ENCODE measurements at regions not wholly inside any gene's neighbourhood (a gene's known extent, or its start where the extent isn't known, plus 50 kb on each side); places are given as distances from the start of the nearest gene placed in this dataset.

DNA sequence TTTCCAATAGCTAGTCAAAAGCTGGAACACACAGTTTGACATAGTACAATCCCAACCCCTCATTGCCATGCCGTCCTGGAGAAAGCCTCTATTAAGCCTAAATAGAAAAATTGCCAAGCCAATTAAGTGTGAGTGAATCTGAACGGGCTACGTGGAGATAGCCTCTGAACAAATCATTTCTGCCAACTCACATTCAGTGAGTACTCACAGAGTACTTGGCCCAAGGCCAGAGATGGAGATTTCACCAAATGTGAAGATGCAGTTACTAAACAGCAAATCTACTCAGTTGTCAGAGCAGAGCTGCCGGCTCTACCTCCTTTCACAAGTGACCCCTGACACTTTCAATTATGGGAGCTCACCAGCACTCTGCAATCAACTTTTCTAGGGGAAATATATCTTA lies 350.0 kb downstream of the GALC start:
- Histone ChIP-seq H3K27me3 (ENCODE audit: control insufficient read depth in 4 of 4, insufficient read depth in 4 of 4, low read length in 3 of 4) (no peaks in the 10 kb centered on the region), H3K4me3 (ENCODE audit: low read depth in 1 of 3, low read length in 3 of 3) (no peak overlapping the region), H3K9ac (ENCODE audit: low read depth in 1 of 2, low read length in 2 of 2) (no peak overlapping the region), H3K27ac (ENCODE audit: low read depth in 1 of 2, low read length in 2 of 2) (no peak overlapping the region), H3K4me1 (ENCODE audit: control insufficient read depth in 4 of 4, insufficient read depth in 4 of 4, low read length in 3 of 4) (no peaks in the 10 kb centered on the region), H3K9me3 (ENCODE audit: control insufficient read depth in 4 of 4, low read length in 3 of 4) (no peaks in the 10 kb centered on the region), H3K36me3 (ENCODE audit: control insufficient read depth in 4 of 4, insufficient read depth in 3 of 4, low read depth in 1 of 4, low read length in 3 of 4) (no peaks in the 10 kb centered on the region)
- 49% methylated on average over 4 of the region's 4 CpGs for WGBS
- DNase-seq (ENCODE audit: low spot score) = no peak
- TF ChIP-seq JUND (IDR thresholded peaks at IDR 0.05) = no peak

DNA sequence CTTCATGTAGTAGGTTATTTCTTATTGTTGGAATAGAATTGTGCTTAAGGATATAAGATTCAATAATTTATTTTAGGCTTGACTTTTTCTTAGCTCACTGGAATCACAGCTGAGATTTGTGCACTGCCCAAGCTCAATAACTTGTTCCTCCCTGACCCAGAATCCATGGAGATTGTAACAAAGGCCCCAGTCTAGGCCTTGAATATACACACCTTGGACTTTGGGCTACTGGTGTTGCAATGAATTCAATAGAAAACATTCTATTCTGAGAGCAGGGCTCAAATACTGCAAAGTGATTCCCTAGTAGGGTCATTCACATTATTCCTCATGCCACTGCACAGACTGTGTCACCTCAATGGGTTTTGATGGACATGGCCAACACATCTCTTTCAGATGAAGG lies 352.4 kb downstream of the GALC start:
- peak; percentile 66 to 77 for TF ChIP-seq HNF4A (conservative IDR thresholded peaks at IDR 0.05)
- TF ChIP-seq FOXA1 (IDR thresholded peaks at IDR 0.05) = no peak
- TF ChIP-seq SP1 (IDR thresholded peaks at IDR 0.05) = no peak
- DNase-seq (ENCODE audit: low spot score) = no peak
- H3K27ac ChIP-seq (ENCODE audit: low read depth in 1 of 2, low read length in 2 of 2) = no peak overlapping the region

DNA sequence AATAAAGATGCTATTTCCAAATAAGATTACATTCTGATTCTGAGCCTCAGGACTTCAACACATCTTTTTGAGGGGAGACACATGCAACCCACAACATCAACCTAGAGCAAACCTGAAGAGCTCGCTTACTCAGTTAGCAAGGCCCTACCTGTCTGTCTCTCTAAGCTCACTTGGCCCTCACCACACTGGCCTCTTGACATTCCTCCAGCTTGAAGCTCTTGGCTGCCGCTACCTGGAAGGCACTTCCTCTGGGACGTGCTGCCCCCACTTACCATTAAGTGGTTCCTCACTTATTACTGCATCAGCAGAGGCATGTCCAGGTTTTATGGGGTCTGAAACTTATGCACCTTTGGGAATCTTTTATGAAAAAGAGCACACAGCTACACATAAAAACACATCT lies 354.8 kb downstream of the GALC start:
- no peaks in the 10 kb centered on the region for H3K4me1 ChIP-seq (ENCODE audit: control insufficient read depth in 4 of 4, insufficient read depth in 4 of 4, low read length in 3 of 4)
- H3K36me3 ChIP-seq (ENCODE audit: control insufficient read depth in 4 of 4, insufficient read depth in 3 of 4, low read depth in 1 of 4, low read length in 3 of 4) = no peaks in the 10 kb centered on the region
- H3K9ac ChIP-seq (ENCODE audit: low read depth in 1 of 2, low read length in 2 of 2) = no peak overlapping the region
- no peaks in the 10 kb centered on the region for H3K9me3 ChIP-seq (ENCODE audit: control insufficient read depth in 4 of 4, low read length in 3 of 4)
- TF ChIP-seq FOXA2 (IDR thresholded peaks at IDR 0.05) (no peak), SP1 (IDR thresholded peaks at IDR 0.05) (no peak), RAD21 (IDR thresholded peaks at IDR 0.05) (no peak), TAF1 (conservative IDR thresholded peaks at IDR 0.05) (no peak), HNF4A (conservative IDR thresholded peaks at IDR 0.05) (no peak), FOXA1 (IDR thresholded peaks at IDR 0.05) (no peak), NR2F2 (IDR thresholded peaks at IDR 0.05) (no peak), YY1 (IDR thresholded peaks at IDR 0.05) (no peak), RXRA (IDR thresholded peaks at IDR 0.05) (no peak), GABPA (IDR thresholded peaks at IDR 0.05 in 1 of 2, conservative IDR thresholded peaks at IDR 0.05 in 1 of 2) (no peak), JUND (IDR thresholded peaks at IDR 0.05) (no peak), HNF4G (IDR thresholded peaks at IDR 0.05) (no peak), EGR1 (IDR thresholded peaks at IDR 0.05; ENCODE audit: low read depth in 2 of 2) (no peak)
- TF ChIP-seq, protein P1, sequence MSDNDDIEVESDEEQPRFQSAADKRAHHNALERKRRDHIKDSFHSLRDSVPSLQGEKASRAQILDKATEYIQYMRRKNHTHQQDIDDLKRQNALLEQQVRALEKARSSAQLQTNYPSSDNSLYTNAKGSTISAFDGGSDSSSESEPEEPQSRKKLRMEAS (IDR thresholded peaks at IDR 0.05) = no peak
- TF ChIP-seq, protein P2, sequence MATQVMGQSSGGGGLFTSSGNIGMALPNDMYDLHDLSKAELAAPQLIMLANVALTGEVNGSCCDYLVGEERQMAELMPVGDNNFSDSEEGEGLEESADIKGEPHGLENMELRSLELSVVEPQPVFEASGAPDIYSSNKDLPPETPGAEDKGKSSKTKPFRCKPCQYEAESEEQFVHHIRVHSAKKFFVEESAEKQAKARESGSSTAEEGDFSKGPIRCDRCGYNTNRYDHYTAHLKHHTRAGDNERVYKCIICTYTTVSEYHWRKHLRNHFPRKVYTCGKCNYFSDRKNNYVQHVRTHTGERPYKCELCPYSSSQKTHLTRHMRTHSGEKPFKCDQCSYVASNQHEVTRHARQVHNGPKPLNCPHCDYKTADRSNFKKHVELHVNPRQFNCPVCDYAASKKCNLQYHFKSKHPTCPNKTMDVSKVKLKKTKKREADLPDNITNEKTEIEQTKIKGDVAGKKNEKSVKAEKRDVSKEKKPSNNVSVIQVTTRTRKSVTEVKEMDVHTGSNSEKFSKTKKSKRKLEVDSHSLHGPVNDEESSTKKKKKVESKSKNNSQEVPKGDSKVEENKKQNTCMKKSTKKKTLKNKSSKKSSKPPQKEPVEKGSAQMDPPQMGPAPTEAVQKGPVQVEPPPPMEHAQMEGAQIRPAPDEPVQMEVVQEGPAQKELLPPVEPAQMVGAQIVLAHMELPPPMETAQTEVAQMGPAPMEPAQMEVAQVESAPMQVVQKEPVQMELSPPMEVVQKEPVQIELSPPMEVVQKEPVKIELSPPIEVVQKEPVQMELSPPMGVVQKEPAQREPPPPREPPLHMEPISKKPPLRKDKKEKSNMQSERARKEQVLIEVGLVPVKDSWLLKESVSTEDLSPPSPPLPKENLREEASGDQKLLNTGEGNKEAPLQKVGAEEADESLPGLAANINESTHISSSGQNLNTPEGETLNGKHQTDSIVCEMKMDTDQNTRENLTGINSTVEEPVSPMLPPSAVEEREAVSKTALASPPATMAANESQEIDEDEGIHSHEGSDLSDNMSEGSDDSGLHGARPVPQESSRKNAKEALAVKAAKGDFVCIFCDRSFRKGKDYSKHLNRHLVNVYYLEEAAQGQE (IDR thresholded peaks at IDR 0.05) = no peak
- TF ChIP-seq, protein P3, sequence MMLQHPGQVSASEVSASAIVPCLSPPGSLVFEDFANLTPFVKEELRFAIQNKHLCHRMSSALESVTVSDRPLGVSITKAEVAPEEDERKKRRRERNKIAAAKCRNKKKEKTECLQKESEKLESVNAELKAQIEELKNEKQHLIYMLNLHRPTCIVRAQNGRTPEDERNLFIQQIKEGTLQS (IDR thresholded peaks at IDR 0.05) = no peak
- TF ChIP-seq, protein P4, sequence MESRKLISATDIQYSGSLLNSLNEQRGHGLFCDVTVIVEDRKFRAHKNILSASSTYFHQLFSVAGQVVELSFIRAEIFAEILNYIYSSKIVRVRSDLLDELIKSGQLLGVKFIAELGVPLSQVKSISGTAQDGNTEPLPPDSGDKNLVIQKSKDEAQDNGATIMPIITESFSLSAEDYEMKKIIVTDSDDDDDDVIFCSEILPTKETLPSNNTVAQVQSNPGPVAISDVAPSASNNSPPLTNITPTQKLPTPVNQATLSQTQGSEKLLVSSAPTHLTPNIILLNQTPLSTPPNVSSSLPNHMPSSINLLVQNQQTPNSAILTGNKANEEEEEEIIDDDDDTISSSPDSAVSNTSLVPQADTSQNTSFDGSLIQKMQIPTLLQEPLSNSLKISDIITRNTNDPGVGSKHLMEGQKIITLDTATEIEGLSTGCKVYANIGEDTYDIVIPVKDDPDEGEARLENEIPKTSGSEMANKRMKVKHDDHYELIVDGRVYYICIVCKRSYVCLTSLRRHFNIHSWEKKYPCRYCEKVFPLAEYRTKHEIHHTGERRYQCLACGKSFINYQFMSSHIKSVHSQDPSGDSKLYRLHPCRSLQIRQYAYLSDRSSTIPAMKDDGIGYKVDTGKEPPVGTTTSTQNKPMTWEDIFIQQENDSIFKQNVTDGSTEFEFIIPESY (IDR thresholded peaks at IDR 0.05) = no peak
- TF ChIP-seq, protein P5, sequence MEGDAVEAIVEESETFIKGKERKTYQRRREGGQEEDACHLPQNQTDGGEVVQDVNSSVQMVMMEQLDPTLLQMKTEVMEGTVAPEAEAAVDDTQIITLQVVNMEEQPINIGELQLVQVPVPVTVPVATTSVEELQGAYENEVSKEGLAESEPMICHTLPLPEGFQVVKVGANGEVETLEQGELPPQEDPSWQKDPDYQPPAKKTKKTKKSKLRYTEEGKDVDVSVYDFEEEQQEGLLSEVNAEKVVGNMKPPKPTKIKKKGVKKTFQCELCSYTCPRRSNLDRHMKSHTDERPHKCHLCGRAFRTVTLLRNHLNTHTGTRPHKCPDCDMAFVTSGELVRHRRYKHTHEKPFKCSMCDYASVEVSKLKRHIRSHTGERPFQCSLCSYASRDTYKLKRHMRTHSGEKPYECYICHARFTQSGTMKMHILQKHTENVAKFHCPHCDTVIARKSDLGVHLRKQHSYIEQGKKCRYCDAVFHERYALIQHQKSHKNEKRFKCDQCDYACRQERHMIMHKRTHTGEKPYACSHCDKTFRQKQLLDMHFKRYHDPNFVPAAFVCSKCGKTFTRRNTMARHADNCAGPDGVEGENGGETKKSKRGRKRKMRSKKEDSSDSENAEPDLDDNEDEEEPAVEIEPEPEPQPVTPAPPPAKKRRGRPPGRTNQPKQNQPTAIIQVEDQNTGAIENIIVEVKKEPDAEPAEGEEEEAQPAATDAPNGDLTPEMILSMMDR (IDR thresholded peaks at IDR 0.05; ENCODE audit: low read depth, low read length, missing input control) = no peak
- H3K4me3 ChIP-seq (ENCODE audit: low read depth in 1 of 3, low read length in 3 of 3) = no peak overlapping the region
- no peak for DNase-seq (ENCODE audit: low spot score)
- no peaks in the 10 kb centered on the region for H3K27me3 ChIP-seq (ENCODE audit: control insufficient read depth in 4 of 4, insufficient read depth in 4 of 4, low read length in 3 of 4)
- H3K27ac ChIP-seq (ENCODE audit: low read depth in 1 of 2, low read length in 2 of 2) = no peak overlapping the region
- WGBS = 90% methylated on average over 3 of the region's 3 CpGs

More for the DNA sequence above, 352.4 kb downstream of the GALC start:
- Histone ChIP-seq H3K4me1 (ENCODE audit: control insufficient read depth in 4 of 4, insufficient read depth in 4 of 4, low read length in 3 of 4) (no peaks in the 10 kb centered on the region), H3K4me3 (ENCODE audit: low read depth in 1 of 3, low read length in 3 of 3) (no peak overlapping the region), H3K36me3 (ENCODE audit: control insufficient read depth in 4 of 4, insufficient read depth in 3 of 4, low read depth in 1 of 4, low read length in 3 of 4) (no peaks in the 10 kb centered on the region), H3K9me3 (ENCODE audit: control insufficient read depth in 4 of 4, low read length in 3 of 4) (no peaks in the 10 kb centered on the region), H3K9ac (ENCODE audit: low read depth in 1 of 2, low read length in 2 of 2) (no peak overlapping the region), H3K27me3 (ENCODE audit: control insufficient read depth in 4 of 4, insufficient read depth in 4 of 4, low read length in 3 of 4) (no peaks in the 10 kb centered on the region)
